IMR-90 (cell line): ENCODE measurements at regions not wholly inside any gene's neighbourhood (a gene's known extent, or its start where the extent isn't known, plus 50 kb on each side); places are given as distances from the start of the nearest gene placed in this dataset.

Experiments used
- ATAC-seq: fragments of 200-7000 bp; cut with Tn5 transposase; 2 replicates; pipeline ENCODE4 v1.9.1; 2020; ENCODE audit warnings: low read depth, mild to moderate bottlenecking, moderate library complexity
- BruUV-seq: library from RNA; stranded (reverse); fragments of 400-500 nt; replicated peaks from 2 replicates; lab custom pipeline; 2021; lab: Mats Ljungman, UMichigan
- CTCF ChIA-PET: fragments of 300-600 bp; formaldehyde crosslinking; extraction: SDS; loops from one replicate; lab custom pipeline; 2021; ENCODE audit warnings: antibody characterized with exemption; lab: Yijun Ruan, JAX
- POLR2A ChIA-PET: fragments of 300-600 bp; sonication (Branson Sonifier 250); formaldehyde crosslinking; loops from one replicate; lab custom pipeline; 2022; ENCODE audit warnings: antibody characterized with exemption; ENCODE audit not compliant: unreplicated experiment; lab: Charles Lee
- DNase-seq: peaks from one replicate; pipeline ENCODE4 v3.0.0; 2013
- H2AFZ ChIP-seq: replicated peaks from 2 replicates; pipeline ENCODE3; 2013; ENCODE audit warnings: low read length, mild to moderate bottlenecking; ENCODE audit not compliant: poor library complexity
- H2AK5ac ChIP-seq: 2 replicates; pipeline ENCODE4 v1.6.1; 2013; ENCODE audit warnings: low read depth, low read length, inconsistent platforms
- H2AK9ac ChIP-seq: replicated peaks from 2 replicates; pipeline ENCODE3; 2013; ENCODE audit warnings: mild to moderate bottlenecking, low read depth, low read length, moderate library complexity; ENCODE audit not compliant: poor library complexity
- H2BK120ac ChIP-seq: 2 replicates; pipeline ENCODE4 v1.6.1; 2013; ENCODE audit warnings: low read depth, low read length, inconsistent platforms
- H2BK15ac ChIP-seq: 3 replicates; pipeline ENCODE4 v1.6.1; 2013; ENCODE audit warnings: low read depth, low read length, inconsistent platforms
- H2BK20ac ChIP-seq: 2 replicates; pipeline ENCODE4 v1.6.1; 2013; ENCODE audit warnings: low read depth, mild to moderate bottlenecking, inconsistent platforms, low read length, moderate library complexity
- H2BK5ac ChIP-seq: 2 replicates; pipeline ENCODE4 v1.6.1; 2013; ENCODE audit warnings: mild to moderate bottlenecking, low read depth, low read length, inconsistent platforms; ENCODE audit not compliant: poor library complexity, severe bottlenecking
- H3K14ac ChIP-seq: replicated peaks from 2 replicates; pipeline ENCODE4 v1.6.1; 2013; ENCODE audit warnings: low read depth, low read length, inconsistent platforms
- H3K18ac ChIP-seq: 2 replicates; pipeline ENCODE4 v1.6.1; 2013; ENCODE audit warnings: low read depth, low read length, control low read depth
- H3K23ac ChIP-seq: 2 replicates; pipeline ENCODE4 v1.6.1; 2013; ENCODE audit warnings: low read depth, low read length, inconsistent platforms
- H3K27ac ChIP-seq: 2 replicates; pipeline ENCODE4 v1.5.1; 2013; ENCODE audit warnings: mild to moderate bottlenecking, control low read depth, low read length; ENCODE audit not compliant: insufficient read depth
- H3K27me3 ChIP-seq: 2 replicates; pipeline ENCODE4 v1.6.1; 2013; ENCODE audit warnings: low read length; ENCODE audit not compliant: control insufficient read depth, insufficient read depth
- H3K36me3 ChIP-seq: 2 replicates; pipeline ENCODE4 v1.6.1; 2013; ENCODE audit warnings: low read length, mixed read lengths; ENCODE audit not compliant: control insufficient read depth, insufficient read depth
- H3K4ac ChIP-seq: 2 replicates; pipeline ENCODE4 v1.6.1; 2013; ENCODE audit warnings: low read depth, low read length, inconsistent platforms
- H3K4me1 ChIP-seq: 2 replicates; pipeline ENCODE4 v1.6.1; 2013; ENCODE audit warnings: low read length, mixed read lengths; ENCODE audit not compliant: control insufficient read depth, insufficient read depth
- H3K4me2 ChIP-seq: 2 replicates; pipeline ENCODE4 v1.6.1; 2013; ENCODE audit warnings: low read depth, mild to moderate bottlenecking, control low read depth, low read length, moderate library complexity
- H3K4me3 ChIP-seq: 2 replicates; pipeline ENCODE4 v1.5.1; 2013; ENCODE audit warnings: low read depth, mild to moderate bottlenecking, control low read depth, low read length, moderate library complexity; ENCODE audit not compliant: insufficient read depth
- H3K56ac ChIP-seq: 2 replicates; pipeline ENCODE4 v1.6.1; 2013; ENCODE audit warnings: low read length, inconsistent platforms; ENCODE audit not compliant: insufficient read depth; ENCODE audit errors: extremely low read depth
- H3K79me1 ChIP-seq, 2 experiments: 2 replicates each; pipeline ENCODE4 v1.6.1; 2013; ENCODE audit warnings: low read length in 2 of 2, inconsistent platforms in 1 of 2, low read depth in 1 of 2
- H3K9ac ChIP-seq: 2 replicates; pipeline ENCODE4 v1.6.1; 2013; ENCODE audit warnings: low read depth, low read length, control low read depth
- H3K9me1 ChIP-seq: 2 replicates; pipeline ENCODE4 v1.6.1; 2013; ENCODE audit warnings: low read length, inconsistent platforms; ENCODE audit not compliant: insufficient read depth
- H3K9me3 ChIP-seq: 2 replicates; pipeline ENCODE4 v1.6.1; 2013; ENCODE audit warnings: low read length; ENCODE audit not compliant: control insufficient read depth, insufficient read depth
- H4K20me1 ChIP-seq: 2 replicates; pipeline ENCODE4 v1.6.1; 2013; ENCODE audit warnings: low read length, inconsistent platforms; ENCODE audit not compliant: insufficient read depth
- H4K5ac ChIP-seq: 2 replicates; pipeline ENCODE4 v1.6.1; 2013; ENCODE audit warnings: mild to moderate bottlenecking, low read depth, low read length, control low read depth
- H4K8ac ChIP-seq, 2 experiments: 2 replicates each; pipeline ENCODE4 v1.6.1; 2013; ENCODE audit warnings: low read depth in 2 of 2, low read length in 2 of 2, control low read depth in 1 of 2, inconsistent platforms in 1 of 2
- H4K91ac ChIP-seq: 2 replicates; pipeline ENCODE4 v1.6.1; 2013; ENCODE audit warnings: low read depth, low read length, inconsistent platforms; ENCODE audit not compliant: insufficient read depth
- BHLHE40 ChIP-seq: fragments of 150-350 bp; IDR thresholded peaks from 2 replicates; pipeline ENCODE4 v1.6.1; 2016; ENCODE audit warnings: mild to moderate bottlenecking, low read depth, low read length
- CEBPB ChIP-seq: IDR thresholded peaks from 2 replicates; pipeline ENCODE4 v1.6.1; 2012; ENCODE audit warnings: low read depth, low read length, improper control_type of control experiment
- CHD1 ChIP-seq: IDR thresholded peaks from 2 replicates; pipeline ENCODE4 v1.6.1; 2012; ENCODE audit warnings: low read depth, low read length, improper control_type of control experiment
- FOS ChIP-seq: fragments of 150-350 bp; IDR thresholded peaks from 2 replicates; pipeline ENCODE4 v1.6.1; 2016; ENCODE audit warnings: low read depth, low read length
- MAFK ChIP-seq: IDR thresholded peaks from 2 replicates; pipeline ENCODE4 v1.6.1; 2012; ENCODE audit warnings: low read depth, low read length, improper control_type of control experiment
- MXI1 ChIP-seq: IDR thresholded peaks from 2 replicates; pipeline ENCODE4 v1.6.1; 2012; ENCODE audit warnings: low read depth, mild to moderate bottlenecking, low read length, moderate library complexity, borderline replicate concordance
- NFE2L2 ChIP-seq: fragments of 150-350 bp; IDR thresholded peaks from 2 replicates; pipeline ENCODE4 v1.6.1; 2016; ENCODE audit warnings: low read depth, mild to moderate bottlenecking, low read length
- POLR2A ChIP-seq: IDR thresholded peaks from 2 replicates; pipeline ENCODE4 v1.6.1; 2012; ENCODE audit warnings: mild to moderate bottlenecking, low read depth, low read length
- RAD21 ChIP-seq: IDR thresholded peaks from 2 replicates; pipeline ENCODE4 v1.6.1; 2012; ENCODE audit warnings: low read length, improper control_type of control experiment
- RCOR1 ChIP-seq: IDR thresholded peaks from 2 replicates; pipeline ENCODE4 v1.6.1; 2012; ENCODE audit warnings: mild to moderate bottlenecking, low read length, improper control_type of control experiment; ENCODE audit not compliant: insufficient replicate concordance
- RFX5 ChIP-seq: IDR thresholded peaks from 2 replicates; pipeline ENCODE4 v1.8.0; 2012; ENCODE audit warnings: low read depth, mild to moderate bottlenecking, low read length, moderate library complexity
- SMC3 ChIP-seq: fragments of 150-350 bp; IDR thresholded peaks from 2 replicates; pipeline ENCODE4 v1.6.1; 2016; ENCODE audit warnings: low read depth, mild to moderate bottlenecking, antibody characterized with exemption, low read length, moderate library complexity
- WGBS, 2 experiments: methylation state at CpG; one replicate each; pipeline versions ENCODE4 v1.1.5 to v1.1.7; 2013; ENCODE audit warnings: missing lambda C conversion rate in 2 of 2; ENCODE audit not compliant: insufficient read length in 1 of 2; ENCODE audit errors: extremely low coverage in 2 of 2; 5-methylcytosine and 5-hydroxymethylcytosine counted together
- dilution Hi-C: fragments of 300-500 bp; cut with HindIII; formaldehyde crosslinking; loops from one replicate; pipeline ENCODE4 v1.14.3; 2018; ENCODE audit warnings: low sequenced_read_pairs; ENCODE audit not compliant: unreplicated experiment
- in situ Hi-C: fragments of 300-500 bp; cut with MboI; formaldehyde crosslinking; loops from 3 replicates; pipeline ENCODE4 v1.14.3; 2019; ENCODE audit warnings: low sequenced_read_pairs, inconsistent platforms, mixed read lengths
- intact Hi-C: fragments of 100-400 bp; cut with micrococcal nuclease; formaldehyde crosslinking; loops from 2 replicates; pipeline ENCODE4 v1.10.0; 2022
- TF ChIP-seq, protein P1 (sequence below): fragments of 150-350 bp; IDR thresholded peaks from 2 replicates; pipeline ENCODE4 v1.6.1; 2016; ENCODE audit warnings: low read depth, mild to moderate bottlenecking, low read length, moderate library complexity, borderline replicate concordance
- TF ChIP-seq, protein P2 (sequence below): fragments of 150-350 bp; IDR thresholded peaks from 2 replicates; pipeline ENCODE4 v1.6.1; 2017; ENCODE audit warnings: mild to moderate bottlenecking, antibody characterized with exemption, low read length, low read depth

DNA sequence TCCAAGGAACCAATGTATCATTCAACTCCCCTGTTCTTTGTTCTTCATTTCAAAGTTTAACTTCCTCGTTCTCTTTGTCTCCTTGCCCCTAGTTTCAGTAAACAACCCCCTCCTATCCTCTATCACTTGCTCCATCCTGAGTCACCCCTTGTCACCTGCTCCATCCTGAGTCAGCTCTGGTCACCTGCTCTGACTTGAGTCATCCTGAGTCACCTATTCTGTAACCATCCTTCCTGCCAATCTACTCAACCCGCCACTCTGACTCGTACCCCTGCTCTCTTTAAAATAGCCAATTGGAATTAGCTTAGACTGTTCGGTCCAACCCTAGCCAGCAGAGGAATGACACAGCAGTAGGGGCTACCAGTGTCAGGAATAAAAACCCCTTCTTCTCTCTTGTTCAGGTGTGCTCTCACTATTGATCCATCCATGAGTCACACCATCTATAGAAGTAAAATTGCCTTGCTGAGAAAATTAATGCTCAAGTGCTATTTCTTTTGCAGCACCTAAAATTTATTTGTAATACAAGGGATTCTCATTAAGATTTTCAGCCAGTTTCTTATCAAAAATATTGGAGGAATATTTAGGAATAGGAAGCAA is 326.8 kb downstream of the AKAIN1 start:
- no peaks in the 10 kb centered on the region for H3K9me1 ChIP-seq
- no peak overlapping the region for H3K27ac ChIP-seq
- H3K4ac ChIP-seq: no peak overlapping the region
- DNase-seq (no peak), ATAC-seq (no peak)
- no peak overlapping the region for H2BK20ac ChIP-seq
- no peak overlapping the region for H2BK120ac ChIP-seq
- POLR2A ChIA-PET: no interaction called here
- TF ChIP-seq FOS: no peak
- no peak for TF ChIP-seq CEBPB
- TF ChIP-seq RCOR1: no peak
- no peak for TF ChIP-seq MAFK
- TF ChIP-seq RFX5: no peak
- no peak for TF ChIP-seq BHLHE40
- TF ChIP-seq, protein P1, sequence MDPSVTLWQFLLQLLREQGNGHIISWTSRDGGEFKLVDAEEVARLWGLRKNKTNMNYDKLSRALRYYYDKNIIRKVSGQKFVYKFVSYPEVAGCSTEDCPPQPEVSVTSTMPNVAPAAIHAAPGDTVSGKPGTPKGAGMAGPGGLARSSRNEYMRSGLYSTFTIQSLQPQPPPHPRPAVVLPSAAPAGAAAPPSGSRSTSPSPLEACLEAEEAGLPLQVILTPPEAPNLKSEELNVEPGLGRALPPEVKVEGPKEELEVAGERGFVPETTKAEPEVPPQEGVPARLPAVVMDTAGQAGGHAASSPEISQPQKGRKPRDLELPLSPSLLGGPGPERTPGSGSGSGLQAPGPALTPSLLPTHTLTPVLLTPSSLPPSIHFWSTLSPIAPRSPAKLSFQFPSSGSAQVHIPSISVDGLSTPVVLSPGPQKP: no peak
- TF ChIP-seq CHD1: no peak
- no peak for TF ChIP-seq MXI1
- no peak for TF ChIP-seq SMC3
- no peak for TF ChIP-seq POLR2A
- no peak for TF ChIP-seq RAD21
- no peak for TF ChIP-seq NFE2L2
- TF ChIP-seq, protein P2, sequence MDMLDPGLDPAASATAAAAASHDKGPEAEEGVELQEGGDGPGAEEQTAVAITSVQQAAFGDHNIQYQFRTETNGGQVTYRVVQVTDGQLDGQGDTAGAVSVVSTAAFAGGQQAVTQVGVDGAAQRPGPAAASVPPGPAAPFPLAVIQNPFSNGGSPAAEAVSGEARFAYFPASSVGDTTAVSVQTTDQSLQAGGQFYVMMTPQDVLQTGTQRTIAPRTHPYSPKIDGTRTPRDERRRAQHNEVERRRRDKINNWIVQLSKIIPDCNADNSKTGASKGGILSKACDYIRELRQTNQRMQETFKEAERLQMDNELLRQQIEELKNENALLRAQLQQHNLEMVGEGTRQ: no peak
- dilution Hi-C loops: no loop called here
- H3K9me3 ChIP-seq: peaks cover 6% of the 10 kb centered on the region
- 20% methylated on average over 1 of the region's 4 CpGs; no CpG with 5 or more reads in 1 of the 2 experiments for WGBS, 2 experiments
- no peak overlapping the region for H2AK9ac ChIP-seq
- in situ Hi-C loops: no loop called here
- H2AK5ac ChIP-seq: no peak overlapping the region
- intact Hi-C loops: no loop called here
- H3K14ac ChIP-seq: no peak overlapping the region
- no peaks in the 10 kb centered on the region for H3K27me3 ChIP-seq
- BruUV-seq: no TSS peak
- no peak overlapping the region for H4K91ac ChIP-seq
- H3K36me3 ChIP-seq: no peaks in the 10 kb centered on the region
- H3K4me1 ChIP-seq: no peaks in the 10 kb centered on the region
- no peaks in the 10 kb centered on the region for H4K20me1 ChIP-seq
- no peak overlapping the region for H3K18ac ChIP-seq
- H3K4me2 ChIP-seq: no peak overlapping the region
- H3K9ac ChIP-seq: no peak overlapping the region
- no peak overlapping the region for H4K5ac ChIP-seq
- no peak overlapping the region for H3K56ac ChIP-seq
- H3K23ac ChIP-seq: no peak overlapping the region
- CTCF ChIA-PET: no interaction called here
- no peaks in the 10 kb centered on the region for H3K79me1 ChIP-seq
- H3K4me3 ChIP-seq: no peak overlapping the region
- H2BK5ac ChIP-seq: no peak overlapping the region
- H2BK15ac ChIP-seq: no peak overlapping the region
- no peak overlapping the region for H4K8ac ChIP-seq
- no peak overlapping the region for H2AFZ ChIP-seq
